ENCODE measurements at regions not wholly inside any gene's neighbourhood (a gene's known extent, or its start where the extent isn't known, plus 50 kb on each side); places are given as distances from the start of the nearest gene placed in this dataset.
"Not testable (repeated sequence)": the region's sequence is repeated elsewhere in the genome, so short reads cannot be mapped to it uniquely, and the experiment has no call there.

GRCh38 chr2:182605166-182605565 lies 110.9 kb upstream of the DNAJC10 start:
- no peak for TF ChIP-seq CTCF (IDR thresholded peaks at IDR 0.05; ENCODE audit: low read depth, low read length, missing control alignments)
- DNase-seq (ENCODE audit: low read depth) = no peak
- H3K4me3 ChIP-seq (ENCODE audit: low read depth, low read length) = no peak overlapping the region
- in situ Hi-C loops (cut with HindIII; ENCODE audit: low sequenced_read_pairs) = no loop called here

GRCh38 chr2:182606728-182607681 lies 109.1 kb upstream of the DNAJC10 start:
- no peak for DNase-seq (ENCODE audit: low read depth)
- in situ Hi-C loops (cut with HindIII; ENCODE audit: low sequenced_read_pairs) = no loop called here
- no peak for TF ChIP-seq CTCF (IDR thresholded peaks at IDR 0.05; ENCODE audit: low read depth, low read length, missing control alignments)
- no peak overlapping the region for H3K4me3 ChIP-seq (ENCODE audit: low read depth, low read length)

GRCh38 chr2:182608181-182608845 lies 107.7 kb upstream of the DNAJC10 start:
- in situ Hi-C loops (cut with HindIII; ENCODE audit: low sequenced_read_pairs) = no loop called here
- no peak overlapping the region for H3K4me3 ChIP-seq (ENCODE audit: low read depth, low read length)
- DNase-seq (ENCODE audit: low read depth) = no peak
- no peak for TF ChIP-seq CTCF (IDR thresholded peaks at IDR 0.05; ENCODE audit: low read depth, low read length, missing control alignments)

- DNase-seq (ENCODE audit: low read depth); H3K4me3 ChIP-seq (ENCODE audit: low read depth, low read length); in situ Hi-C loops (cut with HindIII; ENCODE audit: low sequenced_read_pairs): not testable (repeated sequence)
These were observed 107.1 kb upstream of the DNAJC10 start for GRCh38 chr2:182609005-182609404.

- in situ Hi-C loops (cut with HindIII; ENCODE audit: low sequenced_read_pairs) = no loop called here
- no peak for TF ChIP-seq CTCF (IDR thresholded peaks at IDR 0.05; ENCODE audit: low read depth, low read length, missing control alignments)
- DNase-seq (ENCODE audit: low read depth) = no peak
- no peak overlapping the region for H3K4me3 ChIP-seq (ENCODE audit: low read depth, low read length)
These were observed 105.8 kb upstream of the DNAJC10 start for GRCh38 chr2:182610231-182610630.

- in situ Hi-C loops (cut with HindIII; ENCODE audit: low sequenced_read_pairs) = no loop called here
- DNase-seq (ENCODE audit: low read depth) = no peak
- no peak overlapping the region for H3K4me3 ChIP-seq (ENCODE audit: low read depth, low read length)
- TF ChIP-seq CTCF (IDR thresholded peaks at IDR 0.05; ENCODE audit: low read depth, low read length, missing control alignments) = no peak
These were observed 105.0 kb upstream of the DNAJC10 start for GRCh38 chr2:182611009-182611408.

GRCh38 chr2:182615036-182615435 lies 101.0 kb upstream of the DNAJC10 start:
- in situ Hi-C loops (cut with HindIII; ENCODE audit: low sequenced_read_pairs) = no loop called here
- TF ChIP-seq CTCF (IDR thresholded peaks at IDR 0.05; ENCODE audit: low read depth, low read length, missing control alignments) = no peak
- no peak overlapping the region for H3K4me3 ChIP-seq (ENCODE audit: low read depth, low read length)
- DNase-seq (ENCODE audit: low read depth) = no peak
